ENCODE measurements at regions not wholly inside any gene's neighbourhood (a gene's known extent, or its start where the extent isn't known, plus 50 kb on each side); places are given as distances from the start of the nearest gene placed in this dataset.

DNA sequence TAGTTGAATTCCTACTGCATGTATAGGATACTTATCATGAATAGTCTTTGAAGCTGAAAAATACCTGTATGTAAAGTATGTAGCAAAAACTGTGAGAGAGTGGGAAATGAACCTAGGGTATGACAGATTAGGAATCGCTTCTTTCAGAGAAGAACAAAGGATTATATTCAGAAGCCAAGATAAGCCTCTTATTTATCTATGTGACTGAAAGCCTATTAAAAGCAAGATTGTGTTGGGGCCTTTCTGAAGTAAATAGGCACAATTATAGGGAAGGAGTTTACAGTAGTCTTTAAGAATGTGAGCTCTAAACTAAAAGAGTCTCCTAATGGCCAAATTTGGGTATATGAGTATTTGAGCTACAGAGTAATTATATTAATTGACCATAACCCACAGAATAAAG is 102.1 kb downstream of the MTERF1 start:
- TF ChIP-seq, protein P1, sequence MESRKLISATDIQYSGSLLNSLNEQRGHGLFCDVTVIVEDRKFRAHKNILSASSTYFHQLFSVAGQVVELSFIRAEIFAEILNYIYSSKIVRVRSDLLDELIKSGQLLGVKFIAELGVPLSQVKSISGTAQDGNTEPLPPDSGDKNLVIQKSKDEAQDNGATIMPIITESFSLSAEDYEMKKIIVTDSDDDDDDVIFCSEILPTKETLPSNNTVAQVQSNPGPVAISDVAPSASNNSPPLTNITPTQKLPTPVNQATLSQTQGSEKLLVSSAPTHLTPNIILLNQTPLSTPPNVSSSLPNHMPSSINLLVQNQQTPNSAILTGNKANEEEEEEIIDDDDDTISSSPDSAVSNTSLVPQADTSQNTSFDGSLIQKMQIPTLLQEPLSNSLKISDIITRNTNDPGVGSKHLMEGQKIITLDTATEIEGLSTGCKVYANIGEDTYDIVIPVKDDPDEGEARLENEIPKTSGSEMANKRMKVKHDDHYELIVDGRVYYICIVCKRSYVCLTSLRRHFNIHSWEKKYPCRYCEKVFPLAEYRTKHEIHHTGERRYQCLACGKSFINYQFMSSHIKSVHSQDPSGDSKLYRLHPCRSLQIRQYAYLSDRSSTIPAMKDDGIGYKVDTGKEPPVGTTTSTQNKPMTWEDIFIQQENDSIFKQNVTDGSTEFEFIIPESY (CRISPR knock-in tag; IDR thresholded peaks at IDR 0.05): no peak
- TF ChIP-seq RELA (CRISPR knock-in tag; IDR thresholded peaks at IDR 0.05) (no peak), RAD51 (IDR thresholded peaks at IDR 0.05; ENCODE audit: borderline replicate concordance) (no peak), ZNF251 (CRISPR knock-in tag; IDR thresholded peaks at IDR 0.05) (no peak), YEATS2 (CRISPR knock-in tag; IDR thresholded peaks at IDR 0.05; ENCODE audit: borderline replicate concordance) (no peak), CTCF (CRISPR knock-in tag; IDR thresholded peaks at IDR 0.05) (no peak), ZNF282 (IDR thresholded peaks at IDR 0.05; ENCODE audit: partially characterized antibody) (no peak), ZKSCAN5 (CRISPR knock-in tag; IDR thresholded peaks at IDR 0.05) (no peak), NR3C1 (CRISPR knock-in tag; IDR thresholded peaks at IDR 0.05) (no peak), MXD4 (CRISPR knock-in tag; IDR thresholded peaks at IDR 0.05) (no peak), ARNT (IDR thresholded peaks at IDR 0.05) (no peak)
- TF ChIP-seq, protein P2, sequence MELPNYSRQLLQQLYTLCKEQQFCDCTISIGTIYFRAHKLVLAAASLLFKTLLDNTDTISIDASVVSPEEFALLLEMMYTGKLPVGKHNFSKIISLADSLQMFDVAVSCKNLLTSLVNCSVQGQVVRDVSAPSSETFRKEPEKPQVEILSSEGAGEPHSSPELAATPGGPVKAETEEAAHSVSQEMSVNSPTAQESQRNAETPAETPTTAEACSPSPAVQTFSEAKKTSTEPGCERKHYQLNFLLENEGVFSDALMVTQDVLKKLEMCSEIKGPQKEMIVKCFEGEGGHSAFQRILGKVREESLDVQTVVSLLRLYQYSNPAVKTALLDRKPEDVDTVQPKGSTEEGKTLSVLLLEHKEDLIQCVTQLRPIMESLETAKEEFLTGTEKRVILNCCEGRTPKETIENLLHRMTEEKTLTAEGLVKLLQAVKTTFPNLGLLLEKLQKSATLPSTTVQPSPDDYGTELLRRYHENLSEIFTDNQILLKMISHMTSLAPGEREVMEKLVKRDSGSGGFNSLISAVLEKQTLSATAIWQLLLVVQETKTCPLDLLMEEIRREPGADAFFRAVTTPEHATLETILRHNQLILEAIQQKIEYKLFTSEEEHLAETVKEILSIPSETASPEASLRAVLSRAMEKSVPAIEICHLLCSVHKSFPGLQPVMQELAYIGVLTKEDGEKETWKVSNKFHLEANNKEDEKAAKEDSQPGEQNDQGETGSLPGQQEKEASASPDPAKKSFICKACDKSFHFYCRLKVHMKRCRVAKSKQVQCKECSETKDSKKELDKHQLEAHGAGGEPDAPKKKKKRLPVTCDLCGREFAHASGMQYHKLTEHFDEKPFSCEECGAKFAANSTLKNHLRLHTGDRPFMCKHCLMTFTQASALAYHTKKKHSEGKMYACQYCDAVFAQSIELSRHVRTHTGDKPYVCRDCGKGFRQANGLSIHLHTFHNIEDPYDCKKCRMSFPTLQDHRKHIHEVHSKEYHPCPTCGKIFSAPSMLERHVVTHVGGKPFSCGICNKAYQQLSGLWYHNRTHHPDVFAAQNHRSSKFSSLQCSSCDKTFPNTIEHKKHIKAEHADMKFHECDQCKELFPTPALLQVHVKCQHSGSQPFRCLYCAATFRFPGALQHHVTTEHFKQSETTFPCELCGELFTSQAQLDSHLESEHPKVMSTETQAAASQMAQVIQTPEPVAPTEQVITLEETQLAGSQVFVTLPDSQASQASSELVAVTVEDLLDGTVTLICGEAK (IDR thresholded peaks at IDR 0.05): no peak
- TF ChIP-seq, protein P2 (CRISPR knock-in tag; IDR thresholded peaks at IDR 0.05): no peak
- TF ChIP-seq, protein P3, sequence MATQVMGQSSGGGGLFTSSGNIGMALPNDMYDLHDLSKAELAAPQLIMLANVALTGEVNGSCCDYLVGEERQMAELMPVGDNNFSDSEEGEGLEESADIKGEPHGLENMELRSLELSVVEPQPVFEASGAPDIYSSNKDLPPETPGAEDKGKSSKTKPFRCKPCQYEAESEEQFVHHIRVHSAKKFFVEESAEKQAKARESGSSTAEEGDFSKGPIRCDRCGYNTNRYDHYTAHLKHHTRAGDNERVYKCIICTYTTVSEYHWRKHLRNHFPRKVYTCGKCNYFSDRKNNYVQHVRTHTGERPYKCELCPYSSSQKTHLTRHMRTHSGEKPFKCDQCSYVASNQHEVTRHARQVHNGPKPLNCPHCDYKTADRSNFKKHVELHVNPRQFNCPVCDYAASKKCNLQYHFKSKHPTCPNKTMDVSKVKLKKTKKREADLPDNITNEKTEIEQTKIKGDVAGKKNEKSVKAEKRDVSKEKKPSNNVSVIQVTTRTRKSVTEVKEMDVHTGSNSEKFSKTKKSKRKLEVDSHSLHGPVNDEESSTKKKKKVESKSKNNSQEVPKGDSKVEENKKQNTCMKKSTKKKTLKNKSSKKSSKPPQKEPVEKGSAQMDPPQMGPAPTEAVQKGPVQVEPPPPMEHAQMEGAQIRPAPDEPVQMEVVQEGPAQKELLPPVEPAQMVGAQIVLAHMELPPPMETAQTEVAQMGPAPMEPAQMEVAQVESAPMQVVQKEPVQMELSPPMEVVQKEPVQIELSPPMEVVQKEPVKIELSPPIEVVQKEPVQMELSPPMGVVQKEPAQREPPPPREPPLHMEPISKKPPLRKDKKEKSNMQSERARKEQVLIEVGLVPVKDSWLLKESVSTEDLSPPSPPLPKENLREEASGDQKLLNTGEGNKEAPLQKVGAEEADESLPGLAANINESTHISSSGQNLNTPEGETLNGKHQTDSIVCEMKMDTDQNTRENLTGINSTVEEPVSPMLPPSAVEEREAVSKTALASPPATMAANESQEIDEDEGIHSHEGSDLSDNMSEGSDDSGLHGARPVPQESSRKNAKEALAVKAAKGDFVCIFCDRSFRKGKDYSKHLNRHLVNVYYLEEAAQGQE (IDR thresholded peaks at IDR 0.05; ENCODE audit: borderline replicate concordance in 1 of 2, low read depth in 1 of 2, low read length in 2 of 2): no peak

Measured in HepG2 (cell line).